ENCODE measurements at regions not wholly inside any gene's neighbourhood (a gene's known extent, or its start where the extent isn't known, plus 50 kb on each side); places are given as distances from the start of the nearest gene placed in this dataset.
"Not testable (repeated sequence)": the region's sequence is repeated elsewhere in the genome, so short reads cannot be mapped to it uniquely, and the experiment has no call there.

DNA sequence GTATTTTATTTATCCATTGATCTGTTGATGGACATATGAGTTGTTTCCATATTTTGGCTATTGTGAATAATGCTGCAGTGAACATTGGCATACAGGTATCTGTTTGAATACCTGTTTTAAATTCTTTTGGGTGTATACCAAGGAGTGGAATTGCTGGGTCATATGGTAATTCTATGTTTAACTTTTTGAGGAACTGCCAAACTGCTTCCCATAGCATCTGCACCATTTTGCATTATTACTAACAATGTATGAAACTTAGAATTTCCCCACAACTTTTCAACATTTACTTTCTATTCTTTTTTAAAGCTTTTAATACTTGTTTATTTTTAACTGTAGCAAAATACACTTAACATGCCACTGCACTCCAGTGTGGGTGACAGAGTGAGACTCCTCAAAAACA lies 57.0 kb upstream of the MSN start:
- no peak for DNase-seq

- no peak for DNase-seq
Observed at GRCh38 chrX:65610040-65610439, 57.4 kb upstream of the MSN start.

DNA sequence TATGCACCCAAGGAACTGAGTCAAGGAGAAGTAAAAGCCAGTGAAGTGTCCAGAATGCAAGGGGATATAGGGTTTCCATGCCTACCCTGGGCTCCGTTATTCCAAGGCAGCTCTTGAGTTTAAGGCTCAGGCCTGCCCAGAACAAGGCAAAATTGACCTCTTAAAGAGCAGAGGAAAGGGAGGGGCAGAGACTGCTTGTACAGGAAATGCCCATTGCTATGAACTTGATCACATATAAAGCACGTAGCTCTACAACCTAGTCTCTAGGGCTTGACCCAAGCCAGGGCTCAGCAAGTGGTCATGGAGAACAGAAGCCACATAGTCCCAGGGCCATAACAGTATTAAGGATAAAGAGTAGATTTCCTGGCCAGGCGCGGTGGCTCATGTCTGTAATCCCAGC lies 58.2 kb upstream of the MSN start:
- no peak for DNase-seq

- no peak for DNase-seq
Observed at GRCh38 chrX:65608026-65608425, 59.4 kb upstream of the MSN start.

- no peak for DNase-seq
Observed at GRCh38 chrX:65607070-65607742, 60.2 kb upstream of the MSN start.

- no peak for DNase-seq
Observed at GRCh38 chrX:65602221-65602560, 65.3 kb upstream of the MSN start.

DNA sequence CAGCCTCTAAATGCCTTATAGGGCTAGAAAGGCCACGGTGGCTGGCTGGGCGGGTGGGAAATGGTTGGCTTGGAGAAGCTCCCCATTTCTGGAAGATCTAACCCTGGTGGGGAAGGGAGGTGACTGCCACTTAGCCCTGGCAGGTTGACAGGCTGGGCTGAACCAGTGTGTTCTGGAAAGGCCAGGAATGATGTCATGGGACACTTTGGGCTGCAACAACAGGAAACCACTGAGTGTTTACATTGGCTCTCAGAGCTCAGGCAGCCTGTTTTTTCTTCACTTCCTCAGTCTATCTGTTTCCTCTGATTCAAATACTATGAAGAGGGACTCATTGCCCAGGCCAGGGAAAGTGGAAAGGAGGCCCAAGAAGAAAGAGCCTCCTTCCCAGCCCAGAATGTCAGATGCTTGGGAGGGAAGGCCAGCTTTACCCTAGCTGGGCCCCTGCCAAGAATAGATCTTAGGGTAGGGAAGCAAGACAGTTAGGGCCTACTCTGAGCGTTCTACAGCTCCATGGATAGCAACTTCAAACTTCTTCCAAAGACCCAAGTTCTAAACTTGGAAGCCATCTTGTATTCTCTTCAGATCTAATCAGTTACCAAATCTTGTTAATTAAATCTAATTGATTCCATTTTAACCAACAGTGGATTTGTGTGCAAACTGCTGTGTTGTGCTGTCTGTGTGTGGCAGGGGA lies 65.8 kb upstream of the MSN start:
- DNase-seq: no peak

- no peak for DNase-seq
Observed at GRCh38 chrX:65601126-65601525, 66.3 kb upstream of the MSN start.

DNA sequence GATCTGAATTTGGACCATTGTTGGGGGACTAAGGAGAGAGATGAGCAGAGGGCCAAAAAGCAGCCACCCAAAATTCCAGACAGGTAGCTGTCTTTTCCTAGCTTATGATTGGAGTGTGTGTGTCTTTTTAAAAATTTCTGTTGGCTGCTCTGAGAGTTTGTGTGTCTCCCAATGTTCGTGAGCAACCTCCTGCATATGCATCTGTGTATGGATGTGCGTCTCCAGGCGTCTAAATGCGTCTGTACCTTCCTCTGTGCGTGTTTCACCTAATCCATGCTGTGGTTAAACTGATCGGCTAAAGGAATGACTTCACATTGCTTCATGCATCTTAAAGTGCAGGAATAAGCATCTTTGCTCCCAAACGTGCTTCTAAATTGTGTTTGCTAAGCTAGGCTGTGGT lies 65.5 kb upstream of the LAS1L start:
- no peak for DNase-seq

- no peak for DNase-seq
Observed at GRCh38 chrX:65598559-65599147, 64.1 kb upstream of the LAS1L start.

- DNase-seq: no peak
Observed at GRCh38 chrX:65596270-65597034, 61.9 kb upstream of the LAS1L start.

DNA sequence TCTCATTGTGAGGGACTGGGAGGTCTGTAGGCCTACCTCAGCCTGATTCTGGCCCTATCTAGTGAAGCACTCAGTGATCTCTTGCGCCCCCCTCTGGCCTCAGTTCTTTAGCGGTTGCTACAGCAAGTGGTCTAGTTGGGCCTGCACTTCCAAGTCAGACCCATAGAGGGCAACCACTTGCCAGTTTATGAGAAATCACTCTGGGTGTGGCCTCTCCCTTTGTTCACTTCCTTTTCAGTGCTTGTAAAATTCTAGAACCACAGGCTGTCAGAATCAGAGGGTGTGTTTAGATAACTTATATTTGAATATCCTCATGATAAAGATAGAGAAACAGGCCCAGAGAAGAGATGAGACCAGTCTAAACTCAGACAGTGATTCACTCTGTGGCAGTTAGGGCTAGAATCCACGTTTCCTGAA lies 60.9 kb upstream of the LAS1L start:
- peak; percentile 90 for DNase-seq

DNA sequence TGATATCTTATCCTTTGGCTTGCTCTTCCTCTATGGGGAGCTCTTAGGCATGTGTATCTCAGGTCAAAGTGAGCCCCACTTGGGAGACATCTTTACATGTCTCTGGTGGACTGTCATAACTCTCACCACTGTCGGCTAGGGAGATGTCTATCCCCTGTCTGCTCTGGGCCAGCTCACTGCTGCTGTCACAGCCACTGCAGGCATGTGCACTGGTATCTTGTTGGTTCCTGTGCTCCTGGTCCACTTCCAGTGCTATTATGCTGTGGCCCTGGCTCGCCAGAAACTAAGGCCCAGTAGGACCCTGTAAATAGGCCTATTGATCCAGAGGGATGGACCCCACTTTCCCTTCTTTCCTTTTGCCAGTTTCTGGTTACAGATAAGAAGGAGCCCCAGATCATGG lies 56.6 kb upstream of the LAS1L start:
- DNase-seq: no peak

DNA sequence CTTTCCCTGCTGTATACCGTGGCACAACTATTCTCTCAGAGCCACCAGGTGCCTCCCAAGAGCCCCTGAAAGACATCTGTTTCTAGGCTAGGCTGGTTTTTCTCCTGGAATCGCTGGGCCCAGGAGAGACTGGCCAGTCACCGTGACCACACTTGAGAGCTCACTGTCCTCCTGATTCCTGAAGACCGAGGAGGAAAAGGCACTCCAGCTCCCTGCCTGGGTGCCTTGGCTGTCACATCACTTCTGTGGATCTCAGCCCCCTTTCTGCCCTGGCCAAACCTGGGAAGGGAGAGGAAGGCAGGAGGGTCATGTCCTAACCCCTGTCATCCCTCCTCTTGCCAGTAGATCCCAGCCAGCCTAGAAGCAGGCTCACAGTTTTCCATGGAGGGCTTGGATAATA lies 54.7 kb upstream of the LAS1L start:
- DNase-seq: no peak

- DNase-seq: no peak
Observed at GRCh38 chrX:65588795-65589194, 54.2 kb upstream of the LAS1L start.

DNA sequence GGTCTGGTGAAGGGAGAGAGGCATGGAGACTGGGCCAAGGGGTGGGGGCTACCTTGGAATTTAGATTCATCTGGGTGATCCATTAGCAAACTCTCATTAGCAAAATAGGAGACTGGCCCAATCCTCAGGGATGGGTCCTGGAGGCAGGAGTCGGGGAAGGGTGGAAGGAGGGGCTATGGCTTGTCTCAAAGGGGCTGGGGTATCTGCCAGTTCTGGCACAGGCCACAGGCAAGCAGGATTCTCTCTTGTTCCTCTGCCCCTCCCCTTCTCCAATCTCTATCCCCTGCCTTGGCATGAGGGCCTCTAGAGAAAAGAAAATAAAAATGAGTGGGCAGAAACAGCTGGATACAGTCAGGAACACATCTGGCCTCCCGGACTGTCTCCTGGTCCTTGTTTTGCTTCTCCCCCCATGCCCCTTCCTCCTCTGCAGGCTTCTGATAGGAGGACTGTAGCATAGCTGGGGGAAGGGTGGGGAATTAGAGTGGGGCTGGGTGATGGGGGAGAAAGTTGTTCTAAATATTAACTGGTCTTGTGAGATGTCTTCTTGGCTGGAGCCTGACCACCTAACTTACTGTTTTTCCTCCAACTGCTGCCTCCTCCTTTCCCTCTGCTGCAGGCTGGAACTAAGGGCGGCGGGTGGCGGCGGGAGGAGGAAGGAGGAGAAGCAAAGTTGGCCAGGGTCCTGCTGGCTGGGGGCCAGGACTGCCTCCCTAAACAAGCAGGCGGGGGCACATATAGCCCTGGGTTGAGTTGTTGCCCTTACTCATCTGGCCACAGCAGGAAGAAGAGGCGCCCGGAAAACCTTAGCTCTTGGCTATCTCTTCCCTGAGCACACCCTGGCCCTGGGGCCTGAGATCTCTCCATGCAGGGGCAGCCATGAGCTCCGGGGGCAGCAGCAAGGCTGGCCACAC lies 53.3 kb upstream of the LAS1L start:
- DNase-seq: peak; percentile 6

DNA sequence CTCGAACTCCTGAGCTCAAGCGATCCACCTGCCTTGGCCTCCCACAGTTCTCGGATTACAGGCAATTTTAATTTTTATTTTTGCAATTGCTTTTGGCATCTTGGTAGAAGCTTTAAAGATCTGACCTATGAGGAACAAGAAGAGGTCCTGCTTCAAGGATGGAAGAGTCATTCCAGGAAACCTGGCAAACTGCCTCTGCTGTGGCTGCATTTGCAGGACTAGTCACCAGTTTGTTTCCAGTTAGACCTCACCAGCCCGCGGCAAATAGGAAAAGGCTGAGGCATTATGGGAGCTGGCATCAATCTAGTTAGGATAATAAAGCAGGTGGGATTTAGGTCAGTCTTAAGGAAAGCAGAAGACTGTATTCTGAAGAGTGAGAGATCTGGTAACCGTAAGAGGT lies 51.9 kb upstream of the LAS1L start:
- DNase-seq: no peak

DNA sequence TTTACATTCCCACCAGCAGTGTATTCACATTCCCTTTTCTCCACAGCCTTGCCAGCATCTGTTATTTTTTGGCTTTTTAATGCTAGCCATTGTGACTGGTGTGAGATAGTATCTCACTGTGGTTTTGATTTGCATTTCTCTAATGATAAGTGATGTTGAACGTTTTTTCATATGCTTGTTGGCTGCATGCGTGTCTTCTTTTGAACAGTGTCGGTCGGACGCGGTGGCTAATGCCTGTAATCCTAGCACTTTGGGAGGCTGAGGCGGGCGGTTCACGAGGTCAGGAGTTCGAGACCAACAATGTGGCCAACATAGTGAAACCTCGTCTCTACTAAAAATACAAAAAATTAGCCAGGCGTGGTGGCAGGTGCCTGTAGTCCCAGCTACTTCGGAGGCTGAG lies 50.6 kb upstream of the LAS1L start:
- not testable (repeated sequence) for DNase-seq
